SU-DHL-6 (cell line): ENCODE measurements at regions not wholly inside any gene's neighbourhood (a gene's known extent, or its start where the extent isn't known, plus 50 kb on each side); places are given as distances from the start of the nearest gene placed in this dataset.

Experiments used
- H2AFZ ChIP-seq: fragments of 200-600 bp; sonication (generic); 2 replicates; pipeline ENCODE4 v1.6.1; 2014; ENCODE audit warnings: low read depth, mild to moderate bottlenecking, moderate library complexity, mixed read lengths, antibody characterized with exemption, low read length; ENCODE audit not compliant: severe bottlenecking
- H3F3A ChIP-seq: fragments of 200-600 bp; shearing (Covaris generic); 2 replicates; pipeline ENCODE4 v1.6.0; 2016; ENCODE audit warnings: antibody characterized with exemption, mild to moderate bottlenecking; ENCODE audit not compliant: insufficient read depth
- H3K27ac ChIP-seq: fragments of 200-600 bp; sonication (generic); 2 replicates; pipeline ENCODE4 v1.5.1; 2016; ENCODE audit warnings: low read depth, mild to moderate bottlenecking, low read length, moderate library complexity, mixed read lengths
- H3K27me3 ChIP-seq: fragments of 200-600 bp; sonication (generic), shearing (Covaris generic); 2 replicates; pipeline ENCODE4 v1.6.0; 2014; ENCODE audit warnings: mild to moderate bottlenecking, low read length
- H3K36me3 ChIP-seq: fragments of 200-600 bp; sonication (generic); 2 replicates; pipeline ENCODE4 v1.6.1; 2014; ENCODE audit warnings: mild to moderate bottlenecking, low read length, mixed read lengths
- H3K4me2 ChIP-seq: fragments of 300-600, 200-600 bp; shearing (Covaris generic), sonication (generic); 2 replicates; pipeline ENCODE4 v1.6.0; 2014; ENCODE audit warnings: low read length, low read depth, mild to moderate bottlenecking; ENCODE audit not compliant: poor library complexity, severe bottlenecking
- H3K4me3 ChIP-seq: fragments of 200-600 bp; sonication (generic); 2 replicates; pipeline ENCODE4 v1.5.1; 2014; ENCODE audit warnings: antibody characterized with exemption, low read length, mild to moderate bottlenecking, mixed read lengths; ENCODE audit not compliant: insufficient read depth, poor library complexity, severe bottlenecking
- H3K79me2 ChIP-seq: fragments of 200-600 bp; sonication (generic); 2 replicates; pipeline ENCODE4 v1.6.1; 2014; ENCODE audit warnings: mild to moderate bottlenecking, low read length, moderate library complexity; ENCODE audit not compliant: insufficient read depth
- H3K9ac ChIP-seq: fragments of 200-600 bp; sonication (generic); 2 replicates; pipeline ENCODE4 v1.7.0; 2014; ENCODE audit warnings: mild to moderate bottlenecking, low read length
- H3K9me2 ChIP-seq: fragments of 200-600 bp; sonication (generic); replicated peaks from 2 replicates; pipeline ENCODE4 v1.6.1; 2014; ENCODE audit warnings: low read length; ENCODE audit not compliant: insufficient read depth
- H3K9me3 ChIP-seq: fragments of 200-600 bp; sonication (generic); 2 replicates; pipeline ENCODE4 v1.6.1; 2014; ENCODE audit warnings: low read length, mixed read lengths; ENCODE audit not compliant: insufficient read depth
- H4K20me1 ChIP-seq: fragments of 200-600 bp; sonication (generic); 2 replicates; pipeline ENCODE4 v1.6.1; 2014; ENCODE audit warnings: low read depth, mild to moderate bottlenecking, antibody characterized with exemption, low read length, moderate library complexity, mixed read lengths
- EZH2phosphoT487 ChIP-seq: fragments of 200-600 bp; sonication (generic), shearing (Covaris generic); conservative IDR thresholded peaks from 2 replicates; pipeline ENCODE4 v1.6.1; 2018; ENCODE audit warnings: mild to moderate bottlenecking, antibody characterized with exemption, low read length, moderate library complexity, mixed read lengths
- TF ChIP-seq, protein P1 (sequence below): fragments of 200-600 bp; sonication (generic); IDR thresholded peaks from one replicate; pipeline ENCODE4 v1.5.1; 2017; ENCODE audit warnings: antibody characterized with exemption, mild to moderate bottlenecking, low read length, moderate library complexity; ENCODE audit not compliant: insufficient read depth, poor library complexity, severe bottlenecking

DNA sequence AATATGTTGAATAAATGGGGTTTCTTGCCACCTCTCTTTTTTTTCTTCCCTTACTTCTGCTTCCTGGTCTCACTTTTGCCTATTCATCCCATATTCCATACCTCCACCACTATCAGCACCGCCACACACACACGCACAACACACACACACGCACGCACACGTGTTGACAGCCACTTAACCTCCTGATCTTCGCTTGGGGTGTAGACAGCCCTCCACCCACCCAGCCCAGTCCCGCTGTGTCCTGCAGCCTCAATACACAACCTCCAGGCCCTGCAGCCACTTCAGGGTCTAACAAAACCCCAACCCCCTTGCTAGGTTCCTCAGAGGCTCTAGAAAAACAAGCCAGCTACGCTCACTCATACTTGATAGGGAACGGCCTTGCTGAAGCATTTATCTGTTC is 72.3 kb downstream of the LINC00237 start:
- Histone ChIP-seq H3K9ac (no peak overlapping the region), H3K27ac (no peak overlapping the region), H3K36me3 (no peaks in the 10 kb centered on the region), H3K9me2 (no peaks in the 10 kb centered on the region), H3K27me3 (no peaks in the 10 kb centered on the region), H3K4me2 (no peak overlapping the region), H3K9me3 (no peaks in the 10 kb centered on the region), H2AFZ (no peak overlapping the region), H4K20me1 (no peaks in the 10 kb centered on the region), H3K79me2 (no peaks in the 10 kb centered on the region), H3F3A (no peaks in the 10 kb centered on the region), H3K4me3 (no peak overlapping the region)
- no peak for TF ChIP-seq EZH2phosphoT487
- TF ChIP-seq, protein P1, sequence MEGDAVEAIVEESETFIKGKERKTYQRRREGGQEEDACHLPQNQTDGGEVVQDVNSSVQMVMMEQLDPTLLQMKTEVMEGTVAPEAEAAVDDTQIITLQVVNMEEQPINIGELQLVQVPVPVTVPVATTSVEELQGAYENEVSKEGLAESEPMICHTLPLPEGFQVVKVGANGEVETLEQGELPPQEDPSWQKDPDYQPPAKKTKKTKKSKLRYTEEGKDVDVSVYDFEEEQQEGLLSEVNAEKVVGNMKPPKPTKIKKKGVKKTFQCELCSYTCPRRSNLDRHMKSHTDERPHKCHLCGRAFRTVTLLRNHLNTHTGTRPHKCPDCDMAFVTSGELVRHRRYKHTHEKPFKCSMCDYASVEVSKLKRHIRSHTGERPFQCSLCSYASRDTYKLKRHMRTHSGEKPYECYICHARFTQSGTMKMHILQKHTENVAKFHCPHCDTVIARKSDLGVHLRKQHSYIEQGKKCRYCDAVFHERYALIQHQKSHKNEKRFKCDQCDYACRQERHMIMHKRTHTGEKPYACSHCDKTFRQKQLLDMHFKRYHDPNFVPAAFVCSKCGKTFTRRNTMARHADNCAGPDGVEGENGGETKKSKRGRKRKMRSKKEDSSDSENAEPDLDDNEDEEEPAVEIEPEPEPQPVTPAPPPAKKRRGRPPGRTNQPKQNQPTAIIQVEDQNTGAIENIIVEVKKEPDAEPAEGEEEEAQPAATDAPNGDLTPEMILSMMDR, result no peak

DNA sequence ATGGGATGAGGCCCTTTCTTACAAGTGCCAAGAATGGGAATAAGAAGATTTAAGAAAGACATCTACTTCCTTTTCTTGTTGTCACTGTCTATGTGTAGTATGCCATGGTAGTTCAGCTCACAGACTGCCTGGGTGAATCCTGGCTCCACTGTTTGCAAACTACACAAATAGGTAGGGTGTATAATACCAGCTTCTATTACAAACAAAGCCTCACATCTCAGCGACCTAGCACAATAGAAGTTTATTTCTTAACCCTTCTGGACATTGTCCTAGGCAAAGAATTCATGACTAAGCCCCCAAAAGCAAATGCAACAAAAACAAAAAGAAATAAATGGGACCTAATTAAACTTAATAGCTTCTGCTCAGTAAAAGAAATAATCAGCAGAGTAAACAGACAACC is 74.5 kb downstream of the LINC00237 start:
- Histone ChIP-seq H3F3A (no peaks in the 10 kb centered on the region), H3K36me3 (no peaks in the 10 kb centered on the region), H3K4me2 (no peak overlapping the region), H3K27ac (no peak overlapping the region), H3K9me3 (no peaks in the 10 kb centered on the region), H3K79me2 (no peaks in the 10 kb centered on the region), H3K9me2 (no peaks in the 10 kb centered on the region), H4K20me1 (no peaks in the 10 kb centered on the region), H2AFZ (no peak overlapping the region), H3K27me3 (no peaks in the 10 kb centered on the region), H3K9ac (no peak overlapping the region), H3K4me3 (no peak overlapping the region)
- TF ChIP-seq EZH2phosphoT487, result no peak
- TF ChIP-seq, protein P1, result no peak

DNA sequence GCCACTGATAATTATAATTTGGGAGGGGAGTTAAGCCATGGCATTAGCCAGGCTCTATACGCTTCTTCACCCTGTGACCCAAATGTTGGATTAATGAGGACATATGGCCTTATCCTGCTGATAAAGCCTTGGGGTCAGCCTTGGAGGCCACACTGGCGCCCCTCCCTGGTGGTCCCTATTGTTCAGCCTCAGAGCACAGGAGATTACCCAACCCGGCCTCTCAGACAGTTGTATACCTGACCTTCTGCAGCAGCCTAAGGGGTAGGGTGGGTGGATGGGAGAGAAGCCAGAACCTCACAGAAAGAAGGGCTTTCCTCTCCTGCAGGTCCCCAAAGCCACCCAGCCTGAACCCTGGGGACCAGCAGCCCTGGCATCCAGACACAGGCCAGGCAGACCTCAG is 76.8 kb downstream of the LINC00237 start:
- Histone ChIP-seq H3K79me2 (no peaks in the 10 kb centered on the region), H3K4me3 (no peak overlapping the region), H3K9me3 (no peaks in the 10 kb centered on the region), H4K20me1 (no peaks in the 10 kb centered on the region), H3K4me2 (no peak overlapping the region), H3K36me3 (no peaks in the 10 kb centered on the region), H2AFZ (no peak overlapping the region), H3K27ac (no peak overlapping the region), H3K27me3 (no peaks in the 10 kb centered on the region), H3K9me2 (no peaks in the 10 kb centered on the region), H3F3A (no peaks in the 10 kb centered on the region), H3K9ac (no peak overlapping the region)
- TF ChIP-seq EZH2phosphoT487, result no peak
- TF ChIP-seq, protein P1, result no peak
